ENCODE measurements at regions not wholly inside any gene's neighbourhood (a gene's known extent, or its start where the extent isn't known, plus 50 kb on each side); places are given as distances from the start of the nearest gene placed in this dataset.

DNA sequence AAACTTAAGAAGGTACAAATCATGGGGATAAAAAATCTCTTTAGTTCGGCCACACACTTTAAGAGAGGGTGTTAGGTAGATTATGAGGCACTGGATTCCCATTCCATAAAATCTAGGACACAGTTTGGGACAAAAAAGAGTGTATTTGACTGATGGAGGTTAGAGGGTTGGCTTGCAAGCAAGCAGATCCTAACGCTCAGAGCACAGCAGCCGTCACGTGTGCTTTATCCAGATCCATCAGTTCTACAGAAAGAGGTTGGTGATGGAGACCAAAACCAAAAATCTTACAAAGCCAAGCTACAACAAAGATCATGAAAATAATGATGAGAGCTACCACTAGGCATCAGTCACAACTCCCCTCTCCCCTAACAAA is 549.4 kb downstream of the TNS3 start:
- TF ChIP-seq GATA3 (IDR thresholded peaks at IDR 0.05; ENCODE audit: low read depth, low read length) (no peak), GATA2 (IDR thresholded peaks at IDR 0.05; ENCODE audit: low read depth, low read length) (no peak)

All from SH-SY5Y (cell line).